Mesendoderm (in vitro differentiated cells): ENCODE measurements at regions not wholly inside any gene's neighbourhood (a gene's known extent, or its start where the extent isn't known, plus 50 kb on each side); places are given as distances from the start of the nearest gene placed in this dataset.
A peak's percentile ranks its signal among the peaks of the same experiment; 100 is the strongest.

Experiments
- DNase-seq: peaks from one replicate; pipeline ENCODE4 v3.0.0; 2013
- H2AK5ac ChIP-seq: 2 replicates; pipeline ENCODE4 v1.6.1; 2013; ENCODE audit warnings: low read length, inconsistent platforms
- H2BK120ac ChIP-seq: 2 replicates; pipeline ENCODE4 v1.6.1; 2013; ENCODE audit warnings: low read depth, mild to moderate bottlenecking, low read length, moderate library complexity, mixed read lengths
- H2BK15ac ChIP-seq: replicated peaks from 2 replicates; pipeline ENCODE4 v1.6.1; 2013; ENCODE audit warnings: low read depth, mild to moderate bottlenecking, moderate library complexity
- H2BK5ac ChIP-seq: 2 replicates; pipeline ENCODE4 v1.6.1; 2013; ENCODE audit warnings: low read length, inconsistent platforms
- H3K18ac ChIP-seq: 2 replicates; pipeline ENCODE4 v1.6.1; 2013; ENCODE audit warnings: mild to moderate bottlenecking, low read length, mixed read lengths
- H3K23ac ChIP-seq: one replicate; pipeline ENCODE4 v1.6.1; 2013; ENCODE audit warnings: low read length
- H3K27ac ChIP-seq: 2 replicates; pipeline ENCODE4 v1.5.1; 2013; ENCODE audit warnings: low read depth, mild to moderate bottlenecking, inconsistent platforms, low read length, moderate library complexity
- H3K27me3 ChIP-seq: 2 replicates; pipeline ENCODE4 v1.6.1; 2013; ENCODE audit warnings: low read length, control low read depth, mild to moderate bottlenecking, inconsistent platforms; ENCODE audit not compliant: insufficient read depth, poor library complexity
- H3K36me3 ChIP-seq: 2 replicates; pipeline ENCODE4 v1.6.1; 2013; ENCODE audit warnings: low read length, inconsistent platforms; ENCODE audit not compliant: control insufficient read depth, insufficient read depth
- H3K4ac ChIP-seq: one replicate; pipeline ENCODE4 v1.6.1; 2013; ENCODE audit warnings: low read depth, mild to moderate bottlenecking, low read length, moderate library complexity
- H3K4me1 ChIP-seq: 2 replicates; pipeline ENCODE4 v1.6.1; 2013; ENCODE audit warnings: low read depth, low read length, inconsistent platforms; ENCODE audit not compliant: control insufficient read depth
- H3K4me2 ChIP-seq: 2 replicates; pipeline ENCODE4 v1.6.1; 2013; ENCODE audit warnings: low read length
- H3K4me3 ChIP-seq: 2 replicates; pipeline ENCODE4 v1.5.1; 2013; ENCODE audit warnings: mild to moderate bottlenecking, low read length
- H3K56ac ChIP-seq: one replicate; pipeline ENCODE4 v1.6.1; 2013; ENCODE audit warnings: low read length
- H3K79me1 ChIP-seq: 2 replicates; pipeline ENCODE4 v1.6.1; 2013; ENCODE audit warnings: low read length, inconsistent platforms
- H3K79me2 ChIP-seq: 2 replicates; pipeline ENCODE4 v1.6.1; 2013; ENCODE audit warnings: mild to moderate bottlenecking, low read length; ENCODE audit not compliant: control insufficient read depth, insufficient read depth
- H3K9ac ChIP-seq: 2 replicates; pipeline ENCODE4 v1.6.1; 2013; ENCODE audit warnings: low read length, inconsistent platforms
- H4K5ac ChIP-seq: one replicate; pipeline ENCODE4 v1.6.1; 2013; ENCODE audit warnings: low read length
- H4K8ac ChIP-seq: one replicate; pipeline ENCODE4 v1.6.1; 2013; ENCODE audit warnings: low read depth, mild to moderate bottlenecking, control low read depth, low read length, moderate library complexity
- WGBS: extraction: QIAGEN DNeasy Blood & Tissue Kit; methylation state at CpG from one replicate; pipeline ENCODE4 v1.1.7; 2013; ENCODE audit warnings: low lambda C conversion rate, missing lambda C conversion rate; ENCODE audit not compliant: insufficient coverage; ENCODE audit errors: extremely low coverage; 5-methylcytosine and 5-hydroxymethylcytosine counted together

DNA sequence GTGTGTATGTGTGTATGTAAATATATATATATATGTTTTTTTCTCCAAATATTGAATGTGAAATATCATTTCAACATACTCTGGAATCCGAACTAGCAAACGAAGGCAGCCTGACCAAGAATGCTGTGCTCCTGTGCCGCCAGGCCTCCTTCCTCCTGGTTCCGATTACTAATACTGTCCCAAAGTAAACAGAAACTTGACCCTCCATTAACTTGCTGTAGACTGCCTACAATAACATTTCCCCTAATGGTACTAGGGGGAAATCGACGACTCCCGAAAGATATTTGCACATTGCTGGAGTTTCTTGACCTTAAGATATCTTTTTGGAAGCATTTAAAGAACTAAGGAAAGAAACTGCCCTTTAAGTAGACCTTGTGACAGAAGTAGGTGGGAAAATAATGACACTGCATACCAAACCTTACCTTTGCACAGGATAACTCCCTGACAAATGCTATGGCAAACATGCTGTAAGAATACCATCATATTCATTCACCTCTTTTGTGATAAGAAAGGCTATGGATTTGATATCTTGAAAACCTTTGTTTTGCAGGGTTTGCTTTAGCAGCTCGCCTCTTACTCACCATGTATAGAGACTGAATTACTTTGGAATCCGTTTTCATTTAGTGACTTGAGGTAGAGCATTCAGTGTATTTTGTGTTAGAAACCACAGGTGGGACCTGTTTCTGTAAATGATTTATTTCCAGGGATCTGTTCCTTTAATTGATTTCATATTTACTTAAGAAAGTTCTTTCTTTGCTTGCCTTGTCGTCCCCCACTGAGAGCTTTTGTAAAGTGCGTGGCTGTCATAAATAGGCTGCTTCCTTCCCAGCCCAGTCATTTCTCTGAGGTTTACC is 80.1 kb downstream of the KLF5 start:
- WGBS, result no CpG with 5 or more reads among the region's 11 CpGs
- Histone ChIP-seq H3K23ac (no peak overlapping the region), H4K8ac (no peak overlapping the region), H2BK120ac (no peak overlapping the region), H3K4me2 (no peak overlapping the region), H3K56ac (peak overlapping the region; percentile 31), H3K4me1 (peaks cover 5% of the 10 kb centered on the region), H3K4ac (no peak overlapping the region), H3K4me3 (no peak overlapping the region), H3K9ac (no peak overlapping the region), H2AK5ac (no peak overlapping the region), H3K18ac (no peak overlapping the region), H3K27ac (no peak overlapping the region), H2BK5ac (no peak overlapping the region), H2BK15ac (no peak overlapping the region), H3K79me1 (no peaks in the 10 kb centered on the region), H3K36me3 (no peaks in the 10 kb centered on the region), H3K79me2 (no peaks in the 10 kb centered on the region), H4K5ac (no peak overlapping the region), H3K27me3 (no peaks in the 10 kb centered on the region)
- DNase-seq, result peak; percentile 25

- no peak for DNase-seq
- Histone ChIP-seq H3K27ac (no peak overlapping the region), H3K79me2 (no peaks in the 10 kb centered on the region), H3K23ac (no peak overlapping the region), H2BK5ac (no peak overlapping the region), H3K9ac (no peak overlapping the region), H3K4ac (no peak overlapping the region), H3K4me1 (peaks cover 5% of the 10 kb centered on the region), H3K4me3 (no peak overlapping the region), H3K4me2 (no peak overlapping the region), H2AK5ac (no peak overlapping the region), H3K36me3 (no peaks in the 10 kb centered on the region), H3K18ac (no peak overlapping the region), H3K27me3 (no peaks in the 10 kb centered on the region), H3K56ac (no peak overlapping the region), H4K8ac (no peak overlapping the region), H2BK120ac (no peak overlapping the region), H4K5ac (no peak overlapping the region), H2BK15ac (no peak overlapping the region), H3K79me1 (no peaks in the 10 kb centered on the region)
- no CpG with 5 or more reads among the region's 5 CpGs for WGBS
Measured at GRCh38 chr13:73138276-73138637, 79.5 kb downstream of the KLF5 start.

DNA sequence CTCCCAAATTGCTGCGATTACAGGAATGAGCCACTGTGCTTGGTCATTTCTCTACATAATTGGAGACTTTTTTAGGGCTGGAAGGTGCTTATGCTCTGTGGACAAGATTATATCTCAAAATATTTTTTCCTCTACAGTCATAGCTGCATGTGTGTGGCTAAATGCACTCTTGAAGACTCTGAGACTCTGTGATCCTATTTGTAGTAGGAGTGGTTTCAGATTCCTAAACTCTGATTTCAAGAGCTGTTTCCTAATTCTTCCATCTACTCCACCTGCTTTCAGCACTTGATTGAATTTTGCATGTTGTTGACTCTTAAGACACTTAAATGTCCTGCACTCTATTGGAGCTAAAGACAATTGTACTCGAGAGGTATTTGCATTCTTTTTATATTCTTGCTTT is 78.0 kb downstream of the KLF5 start:
- Histone ChIP-seq H3K23ac (no peak overlapping the region), H3K36me3 (no peaks in the 10 kb centered on the region), H3K4me1 (peaks cover 5% of the 10 kb centered on the region), H3K79me1 (no peaks in the 10 kb centered on the region), H3K79me2 (no peaks in the 10 kb centered on the region), H3K4me3 (no peak overlapping the region), H3K56ac (no peak overlapping the region), H4K5ac (no peak overlapping the region), H3K18ac (no peak overlapping the region), H3K4ac (no peak overlapping the region), H3K9ac (no peak overlapping the region), H2AK5ac (no peak overlapping the region), H2BK120ac (no peak overlapping the region), H2BK5ac (no peak overlapping the region), H3K4me2 (no peak overlapping the region), H4K8ac (peak overlapping the region; percentile 5), H3K27me3 (no peaks in the 10 kb centered on the region), H3K27ac (no peak overlapping the region), H2BK15ac (no peak overlapping the region)
- no CpG with 5 or more reads among the region's 2 CpGs for WGBS
- no peak for DNase-seq

GRCh38 chr13:73133531-73133930 is 74.7 kb downstream of the KLF5 start:
- no peak overlapping the region for H2BK120ac ChIP-seq
- no peak overlapping the region for H3K4me3 ChIP-seq
- H3K4me2 ChIP-seq, result no peak overlapping the region
- no peak overlapping the region for H2BK15ac ChIP-seq
- no peak overlapping the region for H4K5ac ChIP-seq
- no peaks in the 10 kb centered on the region for H3K79me2 ChIP-seq
- H3K23ac ChIP-seq, result no peak overlapping the region
- H3K56ac ChIP-seq, result no peak overlapping the region
- no peaks in the 10 kb centered on the region for H3K4me1 ChIP-seq
- no CpG with 5 or more reads among the region's 1 CpG for WGBS
- no peak overlapping the region for H2BK5ac ChIP-seq
- H3K18ac ChIP-seq, result no peak overlapping the region
- no peak overlapping the region for H3K9ac ChIP-seq
- H3K27me3 ChIP-seq, result no peaks in the 10 kb centered on the region
- no peak overlapping the region for H3K27ac ChIP-seq
- no peak overlapping the region for H4K8ac ChIP-seq
- H3K4ac ChIP-seq, result no peak overlapping the region
- no peak for DNase-seq
- H3K79me1 ChIP-seq, result no peaks in the 10 kb centered on the region
- H3K36me3 ChIP-seq, result no peaks in the 10 kb centered on the region
- H2AK5ac ChIP-seq, result no peak overlapping the region

- Histone ChIP-seq H4K5ac (no peak overlapping the region), H3K4me3 (no peak overlapping the region), H3K23ac (no peak overlapping the region), H3K4me2 (no peak overlapping the region), H3K79me1 (no peaks in the 10 kb centered on the region), H3K9ac (no peak overlapping the region), H4K8ac (no peak overlapping the region), H2AK5ac (no peak overlapping the region), H3K18ac (no peak overlapping the region), H3K27me3 (no peaks in the 10 kb centered on the region), H3K27ac (no peak overlapping the region), H3K56ac (no peak overlapping the region), H3K4ac (no peak overlapping the region), H2BK5ac (no peak overlapping the region), H2BK15ac (no peak overlapping the region), H2BK120ac (no peak overlapping the region), H3K4me1 (no peaks in the 10 kb centered on the region), H3K79me2 (no peaks in the 10 kb centered on the region), H3K36me3 (no peaks in the 10 kb centered on the region)
- WGBS, result no CpG with 5 or more reads among the region's 4 CpGs
- DNase-seq, result peak; percentile 37
Measured at GRCh38 chr13:73131247-73131646, 72.4 kb downstream of the KLF5 start.

- H4K5ac ChIP-seq, result no peak overlapping the region
- no peak overlapping the region for H2BK15ac ChIP-seq
- no peaks in the 10 kb centered on the region for H3K79me1 ChIP-seq
- H3K36me3 ChIP-seq, result no peaks in the 10 kb centered on the region
- DNase-seq, result no peak
- no peak overlapping the region for H2AK5ac ChIP-seq
- H3K4ac ChIP-seq, result no peak overlapping the region
- H3K4me3 ChIP-seq, result no peak overlapping the region
- no peak overlapping the region for H3K56ac ChIP-seq
- no CpG with 5 or more reads among the region's 6 CpGs for WGBS
- no peak overlapping the region for H4K8ac ChIP-seq
- no peaks in the 10 kb centered on the region for H3K79me2 ChIP-seq
- no peak overlapping the region for H2BK5ac ChIP-seq
- no peak overlapping the region for H3K9ac ChIP-seq
- no peak overlapping the region for H3K4me2 ChIP-seq
- no peak overlapping the region for H3K27ac ChIP-seq
- no peak overlapping the region for H3K23ac ChIP-seq
- no peak overlapping the region for H2BK120ac ChIP-seq
- H3K27me3 ChIP-seq, result no peaks in the 10 kb centered on the region
- no peaks in the 10 kb centered on the region for H3K4me1 ChIP-seq
- no peak overlapping the region for H3K18ac ChIP-seq
Measured at GRCh38 chr13:73129023-73129422, 70.2 kb downstream of the KLF5 start.
